Mesothelial cell of epicardium (in vitro differentiated cells): ENCODE measurements at regions not wholly inside any gene's neighbourhood (a gene's known extent, or its start where the extent isn't known, plus 50 kb on each side); places are given as distances from the start of the nearest gene placed in this dataset.

Experiments used
- DNase-seq, 2 experiments: peaks; one replicate each; pipeline ENCODE4 v3.0.0; 2021; ENCODE audit warnings: low spot score in 2 of 2; ENCODE audit not compliant: unreplicated experiment in 2 of 2
- H3K27ac Mint-ChIP-seq: 2 replicates; pipeline ENCODE4 v1.8.0; 2021; ENCODE audit warnings: mixed read lengths
- H3K27me3 Mint-ChIP-seq: 2 replicates; pipeline ENCODE4 v1.8.0; 2021; ENCODE audit warnings: low read depth, mixed read lengths
- H3K36me3 Mint-ChIP-seq: 2 replicates; pipeline ENCODE4 v1.8.0; 2021; ENCODE audit warnings: mixed read lengths
- H3K4me1 Mint-ChIP-seq: 2 replicates; pipeline ENCODE4 v1.8.0; 2021; ENCODE audit warnings: mixed read lengths
- H3K4me3 Mint-ChIP-seq: 2 replicates; pipeline ENCODE4 v1.8.0; 2021; ENCODE audit warnings: mild to moderate bottlenecking, moderate library complexity, mixed read lengths
- H3K9me3 Mint-ChIP-seq: 2 replicates; pipeline ENCODE4 v1.8.0; 2021; ENCODE audit warnings: mixed read lengths
- TF ChIP-seq, protein P1 (sequence below): fragments of 200-600 bp; sonication (generic); IDR thresholded peaks from one replicate; pipeline ENCODE4 v1.5.0; 2021; ENCODE audit warnings: antibody characterized with exemption; ENCODE audit not compliant: unreplicated experiment

DNA sequence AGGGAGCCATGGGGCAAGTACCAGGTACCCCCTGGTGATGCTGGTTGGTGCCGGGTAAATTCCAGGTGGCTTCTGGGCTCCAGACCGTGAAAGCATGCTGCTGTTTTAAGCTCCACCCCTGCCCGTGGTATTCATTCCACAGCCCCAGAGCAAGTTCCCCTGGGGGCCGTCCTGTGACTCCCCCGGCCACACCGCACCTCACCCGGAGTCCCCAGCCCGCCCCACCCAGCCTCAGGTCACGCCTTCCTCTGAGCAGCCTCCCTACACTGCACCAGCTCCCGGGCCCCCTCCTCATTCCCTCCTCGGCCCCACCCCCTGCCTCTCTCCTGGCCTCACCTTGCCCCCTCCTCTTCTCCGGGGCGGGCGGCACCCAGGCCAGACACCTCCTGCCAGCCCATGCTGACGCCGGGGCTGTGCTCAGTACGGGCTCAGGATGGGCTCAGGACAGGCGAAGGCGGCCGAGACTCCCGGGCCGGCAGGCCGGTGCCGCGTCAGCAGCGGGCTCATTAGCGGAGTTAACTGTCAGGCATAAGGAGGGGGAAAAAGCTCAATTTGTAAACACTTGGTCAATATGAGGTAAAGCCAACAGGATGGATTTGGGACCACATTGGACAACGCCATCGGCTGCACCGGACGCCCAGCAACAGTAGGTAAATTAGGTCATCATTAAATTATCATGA is 127.4 kb downstream of the FAM53A start:
- H3K27ac Mint-ChIP-seq: no peak overlapping the region
- DNase-seq: no peak
- H3K36me3 Mint-ChIP-seq: no peaks in the 10 kb centered on the region
- TF ChIP-seq, protein P1, sequence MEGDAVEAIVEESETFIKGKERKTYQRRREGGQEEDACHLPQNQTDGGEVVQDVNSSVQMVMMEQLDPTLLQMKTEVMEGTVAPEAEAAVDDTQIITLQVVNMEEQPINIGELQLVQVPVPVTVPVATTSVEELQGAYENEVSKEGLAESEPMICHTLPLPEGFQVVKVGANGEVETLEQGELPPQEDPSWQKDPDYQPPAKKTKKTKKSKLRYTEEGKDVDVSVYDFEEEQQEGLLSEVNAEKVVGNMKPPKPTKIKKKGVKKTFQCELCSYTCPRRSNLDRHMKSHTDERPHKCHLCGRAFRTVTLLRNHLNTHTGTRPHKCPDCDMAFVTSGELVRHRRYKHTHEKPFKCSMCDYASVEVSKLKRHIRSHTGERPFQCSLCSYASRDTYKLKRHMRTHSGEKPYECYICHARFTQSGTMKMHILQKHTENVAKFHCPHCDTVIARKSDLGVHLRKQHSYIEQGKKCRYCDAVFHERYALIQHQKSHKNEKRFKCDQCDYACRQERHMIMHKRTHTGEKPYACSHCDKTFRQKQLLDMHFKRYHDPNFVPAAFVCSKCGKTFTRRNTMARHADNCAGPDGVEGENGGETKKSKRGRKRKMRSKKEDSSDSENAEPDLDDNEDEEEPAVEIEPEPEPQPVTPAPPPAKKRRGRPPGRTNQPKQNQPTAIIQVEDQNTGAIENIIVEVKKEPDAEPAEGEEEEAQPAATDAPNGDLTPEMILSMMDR: no peak
- peaks cover 72% of the 10 kb centered on the region for H3K27me3 Mint-ChIP-seq
- H3K9me3 Mint-ChIP-seq: no peaks in the 10 kb centered on the region
- H3K4me1 Mint-ChIP-seq: no peaks in the 10 kb centered on the region
- no peak overlapping the region for H3K4me3 Mint-ChIP-seq

DNA sequence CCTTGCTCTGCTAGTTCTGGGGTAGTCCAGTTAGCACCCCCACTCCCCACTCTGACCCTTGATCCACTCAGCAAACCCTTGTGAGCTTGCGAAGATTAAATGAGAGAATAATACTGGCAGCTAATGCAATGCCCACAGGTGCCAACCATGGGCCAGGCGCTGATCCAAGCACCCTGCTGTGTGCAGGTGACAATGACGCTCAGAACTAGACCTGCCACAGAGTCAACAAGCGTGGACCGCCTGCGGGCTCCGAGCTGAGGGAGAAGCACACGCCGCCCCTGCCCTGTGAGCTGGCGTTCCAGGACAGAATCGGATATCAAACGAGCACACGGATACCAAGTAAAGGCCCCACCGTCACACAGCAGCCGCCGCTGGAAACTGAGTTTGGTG is 129.2 kb downstream of the FAM53A start:
- H3K4me1 Mint-ChIP-seq: peaks cover 3% of the 10 kb centered on the region
- no peak for DNase-seq
- TF ChIP-seq, protein P1: no peak
- H3K9me3 Mint-ChIP-seq: no peaks in the 10 kb centered on the region
- no peaks in the 10 kb centered on the region for H3K36me3 Mint-ChIP-seq
- H3K27me3 Mint-ChIP-seq: peaks cover 57% of the 10 kb centered on the region
- H3K4me3 Mint-ChIP-seq: no peak overlapping the region
- H3K27ac Mint-ChIP-seq: no peak overlapping the region

DNA sequence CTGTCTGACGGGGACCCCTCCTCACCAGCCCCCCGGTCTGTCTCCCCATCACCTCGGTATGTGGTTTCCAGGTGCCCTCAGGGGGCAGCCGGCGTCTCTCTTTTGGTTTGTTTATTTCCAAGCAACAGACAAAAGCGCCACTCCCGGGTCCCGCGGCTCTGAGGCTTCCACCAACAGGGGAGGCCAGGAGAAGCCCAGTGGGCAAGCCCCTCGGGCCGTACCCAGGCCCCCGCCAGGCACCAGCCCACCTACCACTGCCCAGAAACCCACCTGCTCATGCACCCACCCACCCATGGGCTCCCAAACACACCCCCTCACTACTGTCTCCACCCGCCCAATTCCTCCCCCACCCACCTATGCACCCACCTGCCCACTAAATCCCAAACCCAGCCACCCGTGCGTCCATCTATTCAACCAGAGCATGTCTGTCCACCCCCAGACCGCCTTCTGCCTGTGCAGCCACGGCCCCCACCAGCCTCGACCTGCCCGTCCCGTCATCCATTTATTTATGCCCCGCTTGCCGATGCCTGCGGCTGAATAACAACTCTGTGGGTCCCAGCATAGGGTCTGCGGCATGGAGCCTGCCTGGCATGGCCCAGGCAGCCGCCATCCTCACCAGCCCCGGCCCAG is 129.8 kb downstream of the FAM53A start:
- TF ChIP-seq, protein P1: no peak
- Mint-ChIP-seq H3K27ac (no peak overlapping the region), H3K4me3 (no peak overlapping the region), H3K9me3 (no peaks in the 10 kb centered on the region), H3K4me1 (peaks cover 3% of the 10 kb centered on the region), H3K27me3 (peaks cover 53% of the 10 kb centered on the region), H3K36me3 (no peaks in the 10 kb centered on the region)
- no peak for DNase-seq

DNA sequence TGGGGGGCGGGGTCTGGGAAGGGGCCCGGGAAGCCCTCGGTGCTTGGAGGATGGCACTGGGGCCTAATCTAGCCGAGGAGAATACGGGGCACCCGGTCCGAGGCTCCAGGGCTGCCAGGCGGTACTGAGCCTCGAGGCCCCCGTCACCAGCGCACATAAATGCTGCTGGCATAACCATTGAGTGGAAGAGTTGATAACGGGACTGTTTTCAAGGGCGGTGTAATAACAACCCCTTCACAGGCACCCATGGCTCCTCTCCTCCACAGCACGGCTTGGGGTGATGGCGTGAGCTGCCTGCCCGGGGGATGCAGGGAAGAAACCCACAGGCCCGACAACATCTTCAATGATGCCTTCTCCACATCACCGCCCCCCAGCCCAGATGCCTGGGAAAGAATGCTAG is 130.7 kb downstream of the FAM53A start:
- TF ChIP-seq, protein P1: no peak
- Mint-ChIP-seq H3K27me3 (peaks cover 49% of the 10 kb centered on the region), H3K4me3 (no peak overlapping the region), H3K36me3 (no peaks in the 10 kb centered on the region), H3K4me1 (peaks cover 9% of the 10 kb centered on the region), H3K9me3 (no peaks in the 10 kb centered on the region), H3K27ac (no peak overlapping the region)
- DNase-seq: no peak

DNA sequence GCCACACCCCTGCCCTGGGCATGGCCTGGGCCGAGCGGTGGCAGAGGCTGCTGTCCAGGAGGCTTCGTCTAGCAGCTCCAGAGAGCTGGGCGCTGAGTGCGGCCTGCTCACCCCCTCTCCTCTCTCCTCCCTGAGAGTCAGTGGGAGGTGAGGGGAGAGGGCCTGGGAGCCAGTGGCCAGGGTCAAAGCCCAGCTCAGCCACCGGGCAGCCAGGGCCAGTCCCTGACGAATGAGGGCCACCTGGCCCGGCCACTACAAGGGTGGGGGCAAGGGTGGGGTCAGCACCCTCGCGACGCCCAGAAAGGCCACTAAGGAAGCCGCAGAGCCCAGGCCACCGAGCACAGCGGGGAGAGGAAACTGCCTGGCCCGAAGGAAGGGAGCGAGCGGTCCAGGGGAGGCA is 131.7 kb downstream of the FAM53A start:
- no peak for DNase-seq
- H3K27me3 Mint-ChIP-seq: peaks cover 48% of the 10 kb centered on the region
- peaks cover 13% of the 10 kb centered on the region for H3K4me1 Mint-ChIP-seq
- no peak overlapping the region for H3K4me3 Mint-ChIP-seq
- H3K36me3 Mint-ChIP-seq: no peaks in the 10 kb centered on the region
- TF ChIP-seq, protein P1: no peak
- H3K27ac Mint-ChIP-seq: no peak overlapping the region
- H3K9me3 Mint-ChIP-seq: no peaks in the 10 kb centered on the region
